Liver (tissue), 8 donors: ENCODE measurements at regions not wholly inside any gene's neighbourhood (a gene's known extent, or its start where the extent isn't known, plus 50 kb on each side); places are given as distances from the start of the nearest gene placed in this dataset.
"Not testable (repeated sequence)": the region's sequence is repeated elsewhere in the genome, so short reads cannot be mapped to it uniquely, and the experiment has no call there.

Experiments used
- DNase-seq: peaks from one replicate; pipeline ENCODE4 v3.0.0-alpha.2; 2017; ENCODE audit warnings: low spot score
- H3K27ac ChIP-seq, 2 donors: one replicate each; pipeline ENCODE4 v1.7.0; 2013; ENCODE audit warnings: inconsistent platforms in 2 of 2, low read length in 2 of 2, control low read depth in 1 of 2, low read depth in 1 of 2, mild to moderate bottlenecking in 1 of 2
- H3K27me3 ChIP-seq, 4 donors: one replicate each; pipeline versions ENCODE4 v1.6.1 to v1.7.0; 2013; ENCODE audit warnings: low read length in 3 of 4, inconsistent platforms in 1 of 4, mild to moderate bottlenecking in 1 of 4, moderate library complexity in 1 of 4; ENCODE audit not compliant: control insufficient read depth in 4 of 4, insufficient read depth in 4 of 4
- H3K36me3 ChIP-seq, 4 donors: one replicate each; pipeline versions ENCODE4 v1.6.1 to v1.7.0; 2013; ENCODE audit warnings: low read length in 3 of 4, mild to moderate bottlenecking in 3 of 4, low read depth in 1 of 4, moderate library complexity in 1 of 4; ENCODE audit not compliant: control insufficient read depth in 4 of 4, insufficient read depth in 3 of 4
- H3K4me1 ChIP-seq, 4 donors: one replicate each; pipeline versions ENCODE4 v1.6.1 to v1.7.0; 2013; ENCODE audit warnings: low read length in 3 of 4, mild to moderate bottlenecking in 3 of 4, moderate library complexity in 1 of 4; ENCODE audit not compliant: control insufficient read depth in 4 of 4, insufficient read depth in 4 of 4
- H3K4me3 ChIP-seq, 3 donors: one replicate each; pipeline versions ENCODE4 v1.6.1 to v1.7.0; 2013; ENCODE audit warnings: low read length in 3 of 3, control low read depth in 1 of 3, low read depth in 1 of 3, mild to moderate bottlenecking in 1 of 3
- H3K9ac ChIP-seq, 2 donors: one replicate each; pipeline ENCODE4 v1.7.0; 2013; ENCODE audit warnings: low read length in 2 of 2, mild to moderate bottlenecking in 2 of 2, moderate library complexity in 2 of 2, control low read depth in 1 of 2, low read depth in 1 of 2
- H3K9me3 ChIP-seq, 4 donors: one replicate each; pipeline versions ENCODE4 v1.6.1 to v1.7.0; 2013; ENCODE audit warnings: low read length in 3 of 4; ENCODE audit not compliant: control insufficient read depth in 4 of 4
- ATF3 ChIP-seq: IDR thresholded peaks from 2 replicates; pipeline ENCODE4 v1.6.1; 2016; ENCODE audit warnings: antibody characterized with exemption
- EGR1 ChIP-seq, 2 donors: IDR thresholded peaks; 2 replicates each; pipeline ENCODE4 v1.6.1; 2016 to 2018; ENCODE audit warnings: antibody characterized with exemption in 2 of 2, low read depth in 2 of 2
- FOXA1 ChIP-seq: IDR thresholded peaks from 2 replicates; pipeline ENCODE4 v1.6.1; 2016; ENCODE audit warnings: antibody characterized with exemption
- FOXA2 ChIP-seq: IDR thresholded peaks from 2 replicates; pipeline ENCODE4 v1.6.1; 2016; ENCODE audit warnings: antibody characterized with exemption
- GABPA ChIP-seq, 2 donors: IDR thresholded peaks in 1 of 2; conservative IDR thresholded peaks in 1 of 2; 2 replicates each; pipeline ENCODE4 v1.6.1; 2016; ENCODE audit warnings: antibody characterized with exemption in 2 of 2, mild to moderate bottlenecking in 1 of 2, moderate library complexity in 1 of 2
- HNF4A ChIP-seq, 2 donors: conservative IDR thresholded peaks; 2 replicates each; pipeline ENCODE4 v1.6.1; 2016; ENCODE audit warnings: antibody characterized with exemption in 2 of 2, mild to moderate bottlenecking in 2 of 2
- HNF4G ChIP-seq: IDR thresholded peaks from 2 replicates; pipeline ENCODE4 v1.6.1; 2016; ENCODE audit warnings: antibody characterized with exemption
- JUND ChIP-seq, 2 donors: IDR thresholded peaks; 2 replicates each; pipeline ENCODE4 v1.6.1; 2016; ENCODE audit warnings: antibody characterized with exemption in 2 of 2
- MAX ChIP-seq: IDR thresholded peaks from 2 replicates; pipeline ENCODE4 v1.6.1; 2016; ENCODE audit warnings: antibody characterized with exemption
- RAD21 ChIP-seq, 2 donors: IDR thresholded peaks; 2 replicates each; pipeline ENCODE4 v1.6.1; 2016; ENCODE audit warnings: antibody characterized with exemption in 2 of 2, mild to moderate bottlenecking in 2 of 2
- RXRA ChIP-seq, 2 donors: IDR thresholded peaks; 2 replicates each; pipeline ENCODE4 v1.6.1; 2017 to 2018; ENCODE audit warnings: antibody characterized with exemption in 2 of 2, mild to moderate bottlenecking in 1 of 2
- SP1 ChIP-seq: IDR thresholded peaks from 2 replicates; pipeline ENCODE4 v1.6.1; 2018; ENCODE audit warnings: antibody characterized with exemption, mild to moderate bottlenecking
- YY1 ChIP-seq: IDR thresholded peaks from 2 replicates; pipeline ENCODE4 v1.6.1; 2016; ENCODE audit warnings: antibody characterized with exemption, mild to moderate bottlenecking
- WGBS: extraction: QIAGEN DNeasy Blood & Tissue Kit; methylation state at CpG from one replicate; pipeline ENCODE4 v1.1.7; 2013; 5-methylcytosine and 5-hydroxymethylcytosine counted together
- TF ChIP-seq, protein P1 (sequence below): fragments of 150-350 bp; IDR thresholded peaks from 2 replicates; pipeline ENCODE4 v1.5.1; 2017; ENCODE audit warnings: improper control_type of control experiment, low read depth, low read length; ENCODE audit not compliant: missing input control
- donor health status: healthy.
- donor health status: healthy.
- donor health status: healthy.
- donor health status: healthy.
- donor health status: healthy.

DNA sequence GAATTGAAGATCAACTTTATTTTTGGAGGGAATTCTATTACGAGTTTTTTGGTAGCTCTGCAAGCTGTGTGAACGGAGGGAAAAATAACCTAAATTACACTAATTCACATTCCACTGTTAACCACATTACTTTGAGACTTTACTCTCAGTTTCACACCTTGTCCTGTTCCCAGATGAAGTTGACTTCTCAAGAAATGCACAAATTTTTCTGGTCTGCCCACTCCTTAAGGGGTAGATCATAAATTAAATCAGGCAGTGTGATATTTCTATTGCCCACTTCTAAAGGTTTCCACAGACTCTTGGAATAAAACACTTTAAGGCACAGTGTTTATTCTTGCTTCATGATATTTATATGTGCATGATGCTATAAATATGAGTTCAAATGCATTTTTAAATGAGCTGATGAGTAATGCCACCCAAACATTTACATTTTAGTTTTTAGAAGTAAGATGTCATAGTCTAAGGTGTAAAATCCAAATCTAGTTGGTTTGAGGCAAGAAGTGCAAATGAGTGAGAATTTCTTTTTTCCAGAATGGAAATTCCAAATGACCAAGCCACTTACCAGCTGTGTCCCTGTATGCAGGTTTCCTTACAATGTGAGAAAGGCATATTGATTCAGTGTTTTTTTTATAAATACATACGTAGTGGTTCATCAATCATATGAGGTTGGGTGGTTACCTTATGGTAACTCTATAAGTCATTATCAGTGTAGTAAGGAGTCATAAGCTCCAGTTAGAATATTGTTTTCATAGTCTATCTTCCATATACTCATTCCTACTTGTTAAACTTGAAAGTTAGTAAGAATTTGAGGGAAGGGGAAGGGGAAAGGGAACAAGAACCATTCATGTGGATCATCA, 437.7 kb upstream of the MEF2C start:
- H3K9me3 ChIP-seq, result no peaks in the 10 kb centered on the region
- H3K4me3 ChIP-seq, result no peak overlapping the region
- DNase-seq, result no peak
- no peak overlapping the region for H3K27ac ChIP-seq
- no peaks in the 10 kb centered on the region for H3K27me3 ChIP-seq
- TF ChIP-seq RXRA (IDR thresholded peaks at IDR 0.05) (no peak), FOXA2 (no peak), JUND (IDR thresholded peaks at IDR 0.05) (no peak), ATF3 (no peak), SP1 (no peak), HNF4G (no peak), YY1 (no peak), RAD21 (IDR thresholded peaks at IDR 0.05) (no peak), MAX (no peak)
- TF ChIP-seq, protein P1, sequence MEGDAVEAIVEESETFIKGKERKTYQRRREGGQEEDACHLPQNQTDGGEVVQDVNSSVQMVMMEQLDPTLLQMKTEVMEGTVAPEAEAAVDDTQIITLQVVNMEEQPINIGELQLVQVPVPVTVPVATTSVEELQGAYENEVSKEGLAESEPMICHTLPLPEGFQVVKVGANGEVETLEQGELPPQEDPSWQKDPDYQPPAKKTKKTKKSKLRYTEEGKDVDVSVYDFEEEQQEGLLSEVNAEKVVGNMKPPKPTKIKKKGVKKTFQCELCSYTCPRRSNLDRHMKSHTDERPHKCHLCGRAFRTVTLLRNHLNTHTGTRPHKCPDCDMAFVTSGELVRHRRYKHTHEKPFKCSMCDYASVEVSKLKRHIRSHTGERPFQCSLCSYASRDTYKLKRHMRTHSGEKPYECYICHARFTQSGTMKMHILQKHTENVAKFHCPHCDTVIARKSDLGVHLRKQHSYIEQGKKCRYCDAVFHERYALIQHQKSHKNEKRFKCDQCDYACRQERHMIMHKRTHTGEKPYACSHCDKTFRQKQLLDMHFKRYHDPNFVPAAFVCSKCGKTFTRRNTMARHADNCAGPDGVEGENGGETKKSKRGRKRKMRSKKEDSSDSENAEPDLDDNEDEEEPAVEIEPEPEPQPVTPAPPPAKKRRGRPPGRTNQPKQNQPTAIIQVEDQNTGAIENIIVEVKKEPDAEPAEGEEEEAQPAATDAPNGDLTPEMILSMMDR, result no peak
- 76% methylated on average over 3 of the region's 3 CpGs for WGBS
- H3K4me1 ChIP-seq, result peaks cover 0 to 3% (median 0%) of the 10 kb centered on the region in 4 donors
- H3K36me3 ChIP-seq, result no peaks in the 10 kb centered on the region
- H3K9ac ChIP-seq, result no peak overlapping the region

DNA sequence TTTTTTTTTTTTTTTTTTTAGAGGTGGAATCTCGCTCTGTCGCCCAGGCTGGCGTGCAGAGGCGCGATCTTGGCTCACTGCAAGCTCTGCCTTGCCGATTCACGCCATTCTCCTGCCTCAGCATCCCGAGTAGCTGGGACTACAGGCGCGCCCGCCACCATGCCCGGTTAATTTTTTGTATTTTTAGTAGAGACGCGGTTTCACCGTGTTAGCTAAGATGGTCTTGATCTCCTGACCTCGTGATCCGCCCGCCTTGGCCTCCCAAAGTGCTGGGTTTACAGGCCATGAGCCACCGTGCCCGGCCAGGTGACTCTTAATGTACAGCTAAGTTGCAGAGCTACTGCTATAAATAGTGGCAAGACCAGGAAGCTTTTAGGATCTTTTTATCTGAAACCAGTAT, 434.9 kb upstream of the MEF2C start:
- DNase-seq, H3K27ac ChIP-seq, H3K9ac ChIP-seq, H3K4me1 ChIP-seq, H3K9me3 ChIP-seq, H3K36me3 ChIP-seq, H3K27me3 ChIP-seq, H3K4me3 ChIP-seq: not testable (repeated sequence)
- 96% methylated on average over 20 of the region's 20 CpGs for WGBS

- Histone ChIP-seq H3K9ac (no peak overlapping the region), H3K27me3 (no peaks in the 10 kb centered on the region), H3K9me3 (no peaks in the 10 kb centered on the region), H3K27ac (no peak overlapping the region), H3K36me3 (no peaks in the 10 kb centered on the region), H3K4me1 (peaks cover 0 to 5% (median 0%) of the 10 kb centered on the region in 4 donors), H3K4me3 (no peak overlapping the region)
- TF ChIP-seq ATF3 (no peak), EGR1 (IDR thresholded peaks at IDR 0.05; ENCODE audit: low read depth in 2 of 2) (peak in 1 of 2 donors; percentile 29), FOXA1 (no peak), RAD21 (IDR thresholded peaks at IDR 0.05) (no peak), GABPA (IDR thresholded peaks at IDR 0.05 in 1 of 2, conservative IDR thresholded peaks at IDR 0.05 in 1 of 2) (no peak), HNF4A (conservative IDR thresholded peaks at IDR 0.05) (peak in 1 of 2 donors; percentile 28), RXRA (IDR thresholded peaks at IDR 0.05) (peak; percentile 57 to 71)
- TF ChIP-seq, protein P1, result no peak
- peak; percentile 36 for DNase-seq
- WGBS, result 35% methylated on average over 12 of the region's 12 CpGs
These were observed 432.5 kb upstream of the MEF2C start for GRCh38 chr5:89315286-89316100.
